ENCODE measurements at regions not wholly inside any gene's neighbourhood (a gene's known extent, or its start where the extent isn't known, plus 50 kb on each side); places are given as distances from the start of the nearest gene placed in this dataset.

GRCh38 chr14:104377256-104377655 lies 202.3 kb upstream of the C14orf180 start:
- peaks cover 0 to 5% of the 10 kb centered on the region in 2 donors for H3K4me1 Mint-ChIP-seq
- H3K4me1 ChIP-seq (ENCODE audit: control insufficient read depth, insufficient read depth, low read length), result no peaks in the 10 kb centered on the region
- peaks cover 0 to 3% of the 10 kb centered on the region in 2 donors for H3K27me3 Mint-ChIP-seq (ENCODE audit: low read depth in 2 of 2)
- H3K9me3 Mint-ChIP-seq, result peaks cover 3 to 4% of the 10 kb centered on the region in 2 donors
- DNase-seq (no peak), ATAC-seq (no peak)
- no peak for TF ChIP-seq CTCF (IDR thresholded peaks at IDR 0.05)
- intact Hi-C loops (cut with micrococcal nuclease), result no loop called here
- H3K4me3 Mint-ChIP-seq, result no peak overlapping the region
- no peak overlapping the region for H3K4me3 ChIP-seq (ENCODE audit: low read length)
- H3K27ac ChIP-seq (ENCODE audit: low read length), result no peak overlapping the region
- WGBS (ENCODE audit: insufficient coverage), result 92% methylated on average over 10 of the region's 10 CpGs
- no peaks in the 10 kb centered on the region for H3K36me3 ChIP-seq (ENCODE audit: control insufficient read depth, insufficient read depth, low read length)
- peaks cover 13% of the 10 kb centered on the region for H3K9me3 ChIP-seq (ENCODE audit: control insufficient read depth, insufficient read depth, low read length)
- H3K27me3 ChIP-seq (ENCODE audit: control insufficient read depth, insufficient read depth, low read length), result no peaks in the 10 kb centered on the region
- peaks cover 24% of the 10 kb centered on the region for H3K36me3 Mint-ChIP-seq
- no peak overlapping the region for H3K27ac Mint-ChIP-seq

DNA sequence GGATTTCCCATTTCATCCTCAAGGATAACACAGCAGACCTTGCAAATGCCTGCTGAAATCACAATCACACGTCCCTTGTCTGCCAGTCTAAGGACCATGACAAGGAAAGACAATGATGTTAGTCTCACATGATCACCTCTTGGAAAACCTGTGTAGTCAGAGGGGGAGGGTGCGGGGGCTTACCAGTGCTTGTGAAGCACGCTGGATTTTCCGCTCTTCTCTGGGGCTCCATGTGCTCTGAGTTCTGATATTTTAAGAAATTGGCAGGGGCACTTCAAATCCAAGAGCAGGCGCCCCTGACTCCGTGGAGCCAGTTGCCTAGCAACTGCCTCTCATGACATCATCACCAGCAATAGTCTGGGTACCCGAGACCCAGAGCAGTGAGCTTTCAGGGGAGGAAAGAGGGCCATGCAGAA lies 200.9 kb upstream of the C14orf180 start:
- H3K27ac Mint-ChIP-seq, result no peak overlapping the region
- peaks cover 13% of the 10 kb centered on the region for H3K9me3 ChIP-seq (ENCODE audit: control insufficient read depth, insufficient read depth, low read length)
- no peaks in the 10 kb centered on the region for H3K36me3 ChIP-seq (ENCODE audit: control insufficient read depth, insufficient read depth, low read length)
- no peak for TF ChIP-seq CTCF (IDR thresholded peaks at IDR 0.05)
- H3K27me3 ChIP-seq (ENCODE audit: control insufficient read depth, insufficient read depth, low read length), result no peaks in the 10 kb centered on the region
- peaks cover 24% of the 10 kb centered on the region for H3K36me3 Mint-ChIP-seq
- DNase-seq, result no peak
- H3K27me3 Mint-ChIP-seq (ENCODE audit: low read depth in 2 of 2), result peaks cover 0 to 3% of the 10 kb centered on the region in 2 donors
- H3K27ac ChIP-seq (ENCODE audit: low read length), result no peak overlapping the region
- H3K4me1 ChIP-seq (ENCODE audit: control insufficient read depth, insufficient read depth, low read length), result no peaks in the 10 kb centered on the region
- ATAC-seq, result no peak
- intact Hi-C loops (cut with micrococcal nuclease), result no loop called here
- 81% methylated on average over 5 of the region's 7 CpGs for whole genome bisulfite sequencing (ENCODE audit: insufficient coverage)
- H3K9me3 Mint-ChIP-seq, result peaks cover 3 to 4% of the 10 kb centered on the region in 2 donors
- no peak overlapping the region for H3K4me3 Mint-ChIP-seq
- H3K4me3 ChIP-seq (ENCODE audit: low read length), result no peak overlapping the region
- H3K4me1 Mint-ChIP-seq, result peaks cover 0 to 5% of the 10 kb centered on the region in 2 donors

- peaks cover 3 to 4% of the 10 kb centered on the region in 2 donors for H3K9me3 Mint-ChIP-seq
- no peak for ATAC-seq
- DNase-seq, result no peak
- WGBS (ENCODE audit: insufficient coverage), result 94% methylated on average over 20 of the region's 20 CpGs
- Histone ChIP-seq H3K4me3 (ENCODE audit: low read length) (no peak overlapping the region), H3K9me3 (ENCODE audit: control insufficient read depth, insufficient read depth, low read length) (peaks cover 13% of the 10 kb centered on the region), H3K36me3 (ENCODE audit: control insufficient read depth, insufficient read depth, low read length) (no peaks in the 10 kb centered on the region), H3K4me1 (ENCODE audit: control insufficient read depth, insufficient read depth, low read length) (peaks cover 12% of the 10 kb centered on the region), H3K27me3 (ENCODE audit: control insufficient read depth, insufficient read depth, low read length) (no peaks in the 10 kb centered on the region), H3K27ac (ENCODE audit: low read length) (no peak overlapping the region)
- peaks cover 5% of the 10 kb centered on the region in 2 donors for H3K4me1 Mint-ChIP-seq
- H3K36me3 Mint-ChIP-seq, result peaks cover 24% of the 10 kb centered on the region
- intact Hi-C loops (cut with micrococcal nuclease), result no loop called here
- no peak for TF ChIP-seq CTCF (IDR thresholded peaks at IDR 0.05)
- no peak overlapping the region for H3K4me3 Mint-ChIP-seq
- H3K27ac Mint-ChIP-seq, result no peak overlapping the region
- H3K27me3 Mint-ChIP-seq (ENCODE audit: low read depth in 2 of 2), result peaks cover 0 to 5% of the 10 kb centered on the region in 2 donors
Measured at GRCh38 chr14:104382361-104383087, 197.0 kb upstream of the C14orf180 start.
